Activated naive CD4-positive, alpha-beta T cell treated with anti-CD3 and anti-CD28 coated beads, Interleukin-2, amount 50 U/mL, for 72 hours (primary cell): ENCODE measurements at regions not wholly inside any gene's neighbourhood (a gene's known extent, or its start where the extent isn't known, plus 50 kb on each side); places are given as distances from the start of the nearest gene placed in this dataset.

Source experiments
- ATAC-seq, 2 donors: fragments of 150-1000 bp; cut with Tn5 transposase; 2 replicates each; pipeline ENCODE4 v1.10.0; 2021; ENCODE audit warnings: mild to moderate bottlenecking in 2 of 2, moderate library complexity in 2 of 2
- DNase-seq, 2 donors: peaks; one replicate each; pipeline ENCODE4 v3.0.0; 2021 to 2022; ENCODE audit warnings: low spot score in 2 of 2
- H3K27ac Mint-ChIP-seq, 2 donors: one replicate each; pipeline ENCODE4 v1.8.0; 2022; ENCODE audit warnings: mild to moderate bottlenecking in 2 of 2, mixed read lengths in 2 of 2
- H3K36me3 Mint-ChIP-seq, 2 donors: one replicate each; pipeline ENCODE4 v1.8.0; 2022; ENCODE audit warnings: mixed read lengths in 2 of 2
- H3K9me3 Mint-ChIP-seq, 2 donors: one replicate each; pipeline ENCODE4 v1.8.0; 2022; ENCODE audit warnings: mixed read lengths in 2 of 2

- H3K9me3 Mint-ChIP-seq = no peaks in the 10 kb centered on the region
- no peak for ATAC-seq
Measured at GRCh38 chr16:85544016-85544415, 69.1 kb upstream of the GSE1 start.

GRCh38 chr16:85544668-85545067 lies 68.5 kb upstream of the GSE1 start:
- H3K36me3 Mint-ChIP-seq = peaks cover 0 to 5% of the 10 kb centered on the region in 2 donors
- no peaks in the 10 kb centered on the region for H3K9me3 Mint-ChIP-seq
- no peak overlapping the region for H3K27ac Mint-ChIP-seq
- DNase-seq = no peak
- ATAC-seq = no peak

More at GRCh38 chr16:85544016-85544415, 69.1 kb upstream of the GSE1 start:
- peaks cover 0 to 8% of the 10 kb centered on the region in 2 donors for H3K36me3 Mint-ChIP-seq
- no peak for DNase-seq
- H3K27ac Mint-ChIP-seq = no peak overlapping the region

DNA sequence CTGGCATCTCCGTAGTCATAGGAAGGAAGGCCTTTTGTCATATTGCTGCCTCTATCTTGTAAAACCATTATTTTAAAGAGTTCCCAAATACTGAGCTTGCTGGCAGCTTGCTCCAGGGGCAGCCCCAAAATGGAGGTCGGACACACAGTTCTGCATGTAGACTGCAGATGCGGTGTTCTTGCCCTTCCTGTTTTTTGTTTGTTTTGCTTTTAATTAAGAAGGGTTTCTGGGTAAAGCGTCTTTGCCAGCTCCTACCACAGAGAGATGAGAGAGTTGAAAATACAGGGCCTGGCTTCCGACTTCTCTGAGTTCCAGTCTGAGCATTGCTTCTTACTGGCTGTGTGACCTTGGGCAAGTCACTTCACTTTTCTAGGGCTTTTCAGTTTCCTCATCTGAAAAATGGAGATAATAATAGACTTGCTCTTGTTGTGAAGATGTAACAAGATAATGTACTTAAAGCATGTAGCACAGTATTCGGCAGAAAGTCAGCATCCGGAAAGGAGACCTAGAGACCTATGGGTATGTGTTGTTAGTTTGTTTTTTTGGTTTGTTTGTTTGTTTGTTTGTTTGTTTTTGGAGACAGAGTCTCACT lies 67.8 kb upstream of the GSE1 start:
- H3K27ac Mint-ChIP-seq = no peak overlapping the region
- H3K36me3 Mint-ChIP-seq = no peaks in the 10 kb centered on the region
- ATAC-seq (no peak), DNase-seq (no peak)
- no peaks in the 10 kb centered on the region for H3K9me3 Mint-ChIP-seq

DNA sequence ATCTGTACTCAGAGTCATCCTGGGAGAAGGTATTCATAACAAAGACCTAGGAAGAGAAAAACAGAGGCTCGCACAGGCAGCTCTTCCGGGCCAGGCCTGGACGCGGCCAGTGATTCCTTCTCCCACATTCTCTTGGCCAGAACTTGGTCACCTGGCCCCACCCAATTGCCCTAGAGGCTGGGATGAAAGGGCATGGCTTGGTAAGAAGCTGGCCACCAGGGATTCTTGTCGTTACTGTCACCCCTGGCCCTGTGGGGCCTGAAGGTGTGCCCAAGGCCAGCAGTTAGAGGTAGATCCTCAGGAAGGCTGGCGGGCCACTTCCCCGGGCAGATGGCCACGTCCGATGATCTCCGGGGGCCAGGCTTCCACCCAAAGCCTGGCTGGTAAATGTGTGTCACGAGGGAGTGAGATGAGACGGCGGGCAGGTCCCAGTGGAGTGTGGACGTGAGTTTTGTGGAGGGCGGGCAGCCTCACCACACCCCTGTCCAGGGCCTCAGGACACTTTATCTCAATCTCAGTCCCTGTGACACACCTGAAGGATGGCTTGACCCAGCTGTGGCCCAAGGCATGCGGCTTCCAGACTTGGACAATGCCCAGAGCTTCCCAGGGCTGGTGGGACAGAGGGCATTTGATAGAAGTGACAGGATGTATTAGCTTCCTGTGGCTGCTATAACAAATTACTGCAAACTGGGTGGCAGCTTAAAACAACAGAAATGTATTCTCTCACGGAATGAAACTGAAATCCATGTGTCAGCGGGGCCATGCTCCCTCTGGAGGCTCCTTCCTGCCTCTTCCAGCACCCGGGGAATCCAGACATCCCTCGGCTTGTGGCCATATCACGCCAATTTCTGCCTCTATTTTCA lies 66.3 kb upstream of the GSE1 start:
- ATAC-seq (no peak), DNase-seq (no peak)
- H3K36me3 Mint-ChIP-seq = no peaks in the 10 kb centered on the region
- no peaks in the 10 kb centered on the region for H3K9me3 Mint-ChIP-seq
- H3K27ac Mint-ChIP-seq = no peak overlapping the region

GRCh38 chr16:85548375-85548774 lies 64.7 kb upstream of the GSE1 start:
- no peaks in the 10 kb centered on the region for H3K9me3 Mint-ChIP-seq
- no peak for ATAC-seq
- DNase-seq = no peak
- H3K27ac Mint-ChIP-seq = no peak overlapping the region
- no peaks in the 10 kb centered on the region for H3K36me3 Mint-ChIP-seq

- Mint-ChIP-seq H3K36me3 (no peaks in the 10 kb centered on the region), H3K27ac (no peak overlapping the region), H3K9me3 (no peaks in the 10 kb centered on the region)
- DNase-seq (no peak), ATAC-seq (no peak)
Measured at GRCh38 chr16:85549766-85550421, 63.2 kb upstream of the GSE1 start.

- no peak for ATAC-seq
Measured at GRCh38 chr16:85550422-85550864, 62.7 kb upstream of the GSE1 start.

GRCh38 chr16:85550953-85551924 lies 61.9 kb upstream of the GSE1 start:
- no peaks in the 10 kb centered on the region for H3K9me3 Mint-ChIP-seq
- no peak for ATAC-seq
- H3K36me3 Mint-ChIP-seq = peaks cover 0 to 8% of the 10 kb centered on the region in 2 donors
- H3K27ac Mint-ChIP-seq = no peak overlapping the region
- DNase-seq = no peak

More at GRCh38 chr16:85550422-85550864, 62.7 kb upstream of the GSE1 start:
- no peak for DNase-seq
- Mint-ChIP-seq H3K27ac (no peak overlapping the region), H3K9me3 (no peaks in the 10 kb centered on the region), H3K36me3 (peaks cover 0 to 1% of the 10 kb centered on the region in 2 donors)

- H3K27ac Mint-ChIP-seq = peak overlapping the region in 1 of 2 donors; percentile 3
- DNase-seq (peak in 1 of 2 donors; percentile 19), ATAC-seq (peak in 1 of 2 donors; percentile 2)
Measured at GRCh38 chr16:85552980-85553435, 60.1 kb upstream of the GSE1 start.

DNA sequence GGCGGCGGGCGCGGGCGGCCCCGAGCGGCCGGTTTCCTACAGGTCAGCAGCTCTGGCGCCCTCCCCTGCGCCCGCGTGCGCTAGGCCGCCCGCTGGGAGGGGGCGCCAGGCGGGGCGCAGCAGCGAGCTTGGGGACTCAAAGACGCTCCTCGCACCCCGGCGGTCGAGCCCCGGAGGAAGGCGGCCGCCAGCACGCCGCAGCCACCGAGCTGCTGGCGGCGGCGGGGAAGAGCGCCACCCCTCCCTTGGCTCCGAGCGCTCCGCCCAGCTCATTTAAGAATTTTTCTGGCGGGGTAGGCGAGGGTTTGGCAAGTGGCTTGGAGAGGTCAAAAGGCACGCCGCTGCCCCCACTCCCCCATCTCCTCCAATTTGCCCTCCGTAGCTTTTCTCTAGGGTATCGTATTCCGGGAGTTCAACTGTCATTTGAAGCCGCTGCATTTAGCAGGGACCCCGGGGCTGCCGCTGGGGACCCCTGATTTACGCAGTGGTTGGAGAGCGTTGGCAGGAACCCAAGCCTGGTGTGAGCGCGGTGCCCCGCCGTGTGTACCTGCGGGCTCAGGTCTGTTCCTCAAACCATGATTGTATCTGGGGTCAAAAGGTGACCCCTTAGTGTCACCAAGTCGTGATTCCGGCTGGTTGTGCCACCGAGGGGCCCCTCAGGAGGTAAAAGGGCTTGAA lies 59.5 kb upstream of the GSE1 start:
- ATAC-seq = peak; percentile 6 to 32
- peak; percentile 42 to 60 for DNase-seq
- H3K27ac Mint-ChIP-seq = peak overlapping the region; percentile 89 to 94
- no peaks in the 10 kb centered on the region for H3K9me3 Mint-ChIP-seq
- H3K36me3 Mint-ChIP-seq = peaks cover 0 to 8% of the 10 kb centered on the region in 2 donors

More at GRCh38 chr16:85552980-85553435, 60.1 kb upstream of the GSE1 start:
- Mint-ChIP-seq H3K9me3 (no peaks in the 10 kb centered on the region), H3K36me3 (peaks cover 0 to 8% of the 10 kb centered on the region in 2 donors)

DNA sequence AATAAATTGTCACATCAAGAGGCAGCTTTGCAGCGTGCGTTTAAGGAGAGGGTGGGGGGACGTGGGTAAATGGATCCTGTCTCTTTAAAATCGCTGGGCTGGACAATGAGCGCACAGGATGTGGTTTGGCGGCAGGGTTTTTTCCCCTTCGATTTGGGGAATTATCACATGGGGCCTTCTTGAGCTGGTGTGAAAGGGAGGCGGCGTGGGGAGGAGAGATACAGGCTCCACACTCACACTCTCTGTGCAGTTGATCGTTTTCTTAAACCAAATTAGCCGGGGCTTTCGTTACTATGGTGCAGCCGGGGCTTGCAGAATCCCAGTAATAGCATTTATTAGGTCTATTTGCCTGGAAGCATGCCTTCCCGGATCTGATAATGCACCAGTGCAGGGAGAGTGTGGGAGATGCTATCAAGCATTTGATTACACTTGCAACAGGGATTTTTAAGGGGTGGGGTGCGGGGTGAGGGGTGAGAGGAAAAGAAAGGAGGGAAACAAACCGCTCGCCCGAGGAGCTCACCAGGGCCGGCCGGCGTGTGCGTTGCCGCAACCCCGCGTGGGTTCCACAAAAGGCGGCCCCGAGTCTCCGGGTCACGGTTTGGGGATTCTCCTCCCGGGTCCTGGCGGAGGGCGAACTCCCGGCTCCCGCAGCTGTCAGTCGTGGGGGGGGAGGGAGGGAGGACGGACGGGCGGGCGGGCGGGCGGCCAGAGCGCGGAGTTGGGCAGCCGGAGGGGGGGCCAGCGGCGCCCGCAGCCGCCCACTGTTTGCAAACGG lies 58.8 kb upstream of the GSE1 start:
- peak; percentile 63 to 81 for DNase-seq
- Mint-ChIP-seq H3K27ac (peak overlapping the region; percentile 90 to 94), H3K36me3 (peaks cover 0 to 8% of the 10 kb centered on the region in 2 donors), H3K9me3 (no peaks in the 10 kb centered on the region)
- ATAC-seq = peak; percentile 75 to 79

DNA sequence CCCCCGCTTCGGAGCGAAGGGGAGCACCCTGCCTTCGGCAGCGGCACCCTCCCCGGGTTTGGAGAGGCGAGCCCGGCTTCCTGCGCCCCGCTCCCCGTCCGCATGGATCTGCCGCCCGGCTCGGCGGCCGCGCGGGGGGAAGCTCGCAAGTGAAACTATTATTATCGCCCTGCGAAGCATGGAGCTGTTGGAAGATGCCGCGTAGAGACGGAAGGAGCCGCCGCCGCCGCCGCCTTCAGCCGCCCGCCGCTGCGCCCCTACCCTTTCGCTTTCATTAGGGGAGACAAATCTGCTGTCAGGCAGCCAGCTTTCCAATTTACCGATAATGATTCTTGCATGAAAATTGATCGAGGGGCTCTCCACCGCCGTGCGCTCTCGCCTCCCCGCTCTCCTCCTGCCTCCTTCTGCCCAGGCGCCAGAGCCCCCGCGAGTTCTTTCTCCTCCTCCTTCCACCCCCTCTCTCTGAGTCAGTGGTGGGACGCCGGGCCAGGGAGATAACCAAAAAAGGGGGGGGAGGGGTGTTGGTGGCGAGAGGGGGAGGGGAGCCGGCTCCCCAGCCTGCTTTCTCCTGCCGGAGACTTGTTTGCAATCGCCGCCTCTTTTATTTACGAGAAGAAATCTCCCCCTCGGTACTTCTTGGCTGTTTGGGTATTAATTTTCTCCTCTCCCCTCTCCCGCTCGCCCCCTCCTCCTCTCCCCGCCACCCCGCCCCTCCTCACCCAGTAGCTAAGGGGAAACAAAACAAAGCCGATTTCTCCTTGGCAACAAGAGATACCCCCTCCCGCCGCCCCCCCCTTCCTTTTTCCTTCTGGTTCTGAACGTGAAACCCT lies 58.0 kb upstream of the GSE1 start:
- peaks cover 0 to 8% of the 10 kb centered on the region in 2 donors for H3K36me3 Mint-ChIP-seq
- DNase-seq (peak; percentile 56 to 68), ATAC-seq (peak; percentile 29 to 57)
- no peaks in the 10 kb centered on the region for H3K9me3 Mint-ChIP-seq
- H3K27ac Mint-ChIP-seq = peak overlapping the region; percentile 90 to 97

DNA sequence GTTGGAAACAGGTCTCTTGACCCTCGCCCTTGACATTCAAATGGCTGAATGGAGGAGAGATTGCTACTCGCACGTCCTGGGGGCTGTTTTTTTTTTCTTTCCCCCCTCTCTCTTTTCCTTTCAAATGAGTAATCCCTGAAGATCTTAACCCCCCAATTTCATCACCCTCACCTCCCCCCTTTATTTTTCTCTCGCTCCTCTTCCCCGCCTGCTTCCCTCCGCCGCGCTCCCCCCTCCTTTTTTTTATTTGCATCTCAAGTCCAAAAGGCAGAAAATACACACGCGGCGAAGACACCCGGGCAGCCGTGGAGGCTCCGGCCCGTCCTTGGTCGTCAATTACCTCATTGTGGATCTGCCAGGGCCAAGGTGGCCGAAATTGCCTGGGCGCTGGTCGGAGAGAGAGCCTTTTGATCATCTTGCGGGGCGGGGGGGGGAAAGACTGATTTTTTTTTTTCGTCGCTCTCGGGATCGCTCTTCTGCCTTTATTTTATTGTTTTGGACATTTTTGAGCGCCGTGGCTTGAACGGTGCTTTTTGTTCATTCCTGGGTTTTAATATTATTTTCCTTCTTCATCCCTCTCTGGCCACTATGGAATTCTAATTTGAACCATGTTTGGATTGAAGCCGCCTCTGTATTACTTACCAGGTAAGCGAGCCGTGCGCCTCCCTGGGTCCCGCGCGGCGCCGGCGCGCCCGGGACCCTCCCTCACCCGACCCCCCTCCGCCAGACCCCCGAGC lies 57.2 kb upstream of the GSE1 start:
- Mint-ChIP-seq H3K9me3 (no peaks in the 10 kb centered on the region), H3K36me3 (peaks cover 0 to 8% of the 10 kb centered on the region in 2 donors), H3K27ac (peak overlapping the region; percentile 90 to 97)
- DNase-seq (no peak), ATAC-seq (no peak)
